HepG2 (cell line): ENCODE measurements at regions not wholly inside any gene's neighbourhood (a gene's known extent, or its start where the extent isn't known, plus 50 kb on each side); places are given as distances from the start of the nearest gene placed in this dataset.
A peak's percentile ranks its signal among the peaks of the same experiment; 100 is the strongest.

Experiments
- ATAC-seq: fragments of 200-7000 bp; cut with Tn5 transposase; 3 replicates; pipeline ENCODE4 v1.9.1; 2020; ENCODE audit warnings: mild to moderate bottlenecking, moderate library complexity
- BruUV-seq: library from RNA; stranded (reverse); fragments of 400-500 nt; replicated peaks from 2 replicates; lab custom pipeline; 2021; lab: Mats Ljungman, UMichigan
- CTCF ChIA-PET: fragments of 300-600 bp; formaldehyde crosslinking; extraction: SDS; loops from one replicate; lab custom pipeline; 2021; ENCODE audit warnings: low total read pairs, inconsistent platforms, low intra/inter-chr PET ratio; lab: Yijun Ruan, JAX
- POLR2A ChIA-PET: fragments of 350-600 bp; sonication (Branson Sonifier 250); formaldehyde crosslinking; loops from one replicate; lab custom pipeline; 2020; ENCODE audit warnings: antibody characterized with exemption, inconsistent platforms; lab: Yijun Ruan, JAX
- DNase-seq: peaks from one replicate; pipeline ENCODE4 v3.0.0-alpha.2; 2015; ENCODE audit warnings: low spot score
- FAIRE-seq: peaks from 3 replicates; lab custom pipeline; 2011; peaks lifted over from hg19 to GRCh38; lab: Jason Lieb, UNC
- H2AFZ ChIP-seq: one replicate; pipeline ENCODE4 v1.6.1; 2011; ENCODE audit warnings: low read length, inconsistent platforms
- H3K27ac ChIP-seq: fragments of 300-600 bp; 3 replicates; pipeline ENCODE4 v1.8.0; 2011; ENCODE audit warnings: mixed run types, mild to moderate bottlenecking, mixed read lengths, low read length, inconsistent platforms; ENCODE audit not compliant: insufficient read depth; ENCODE audit errors: extremely low read length
- H3K27me3 ChIP-seq, 2 experiments: fragments of 200-600 bp in 1 of 2; 2 replicates in 1 of 2; 3 replicates in 1 of 2; pipeline versions ENCODE4 v1.6.0 to v1.8.0; 2011; ENCODE audit warnings: low read length in 2 of 2, mild to moderate bottlenecking in 2 of 2, moderate library complexity in 2 of 2, inconsistent platforms in 1 of 2; ENCODE audit not compliant: insufficient read depth in 2 of 2, control insufficient read depth in 1 of 2
- H3K36me3 ChIP-seq, 2 experiments: fragments of 200-600 bp in 1 of 2; replicated peaks in 1 of 2; 2 replicates in 1 of 2; 3 replicates in 1 of 2; pipeline versions ENCODE4 v1.5.1 to v1.8.0; 2011; ENCODE audit warnings: low read length in 2 of 2, inconsistent platforms in 1 of 2; ENCODE audit not compliant: insufficient read depth in 2 of 2, control insufficient read depth in 1 of 2
- H3K4me1 ChIP-seq: 2 replicates; pipeline ENCODE4 v1.5.1; 2012; ENCODE audit warnings: low read length, inconsistent platforms; ENCODE audit not compliant: insufficient read depth
- H3K4me2 ChIP-seq: 2 replicates; pipeline ENCODE4 v1.6.0; 2011; ENCODE audit warnings: low read depth, low read length, inconsistent platforms
- H3K4me3 ChIP-seq, 3 experiments: fragments of 200-600 bp in 1 of 3; sonication (generic), shearing (Covaris generic) in 1 of 3; replicated peaks in 1 of 3; 2 replicates each; pipeline ENCODE4 v1.5.1; 2011 to 2016; ENCODE audit warnings: low read length in 3 of 3, inconsistent platforms in 2 of 3, low read depth in 2 of 3, mild to moderate bottlenecking in 2 of 3, control low read depth in 1 of 3, mixed read lengths in 1 of 3; ENCODE audit not compliant: insufficient read depth in 1 of 3
- H3K79me2 ChIP-seq: one replicate; pipeline ENCODE4 v1.6.1; 2011; ENCODE audit warnings: low read length, inconsistent platforms; ENCODE audit not compliant: insufficient read depth
- H3K9ac ChIP-seq: 2 replicates; pipeline ENCODE4 v1.6.0; 2011; ENCODE audit warnings: mild to moderate bottlenecking, low read depth, low read length, inconsistent platforms; ENCODE audit not compliant: insufficient read depth
- H3K9me3 ChIP-seq: 2 replicates; pipeline ENCODE4 v1.5.1; 2012; ENCODE audit warnings: mild to moderate bottlenecking, low read length
- H4K20me1 ChIP-seq: 2 replicates; pipeline ENCODE4 v1.6.0; 2011; ENCODE audit warnings: inconsistent platforms, mild to moderate bottlenecking, low read length, moderate library complexity; ENCODE audit not compliant: insufficient read depth
- CBX2 ChIP-seq, 2 experiments: fragments of 200-600 bp in 1 of 2; sonication (generic); formaldehyde crosslinking in 1 of 2; IDR thresholded peaks; 2 replicates each; pipeline versions ENCODE4 v1.7.0 to v1.8.1; 2018 to 2022; ENCODE audit warnings: low read depth in 2 of 2, low read length in 1 of 2, mild to moderate bottlenecking in 1 of 2, missing genetic modification reagents in 1 of 2
- EZH2 ChIP-seq: conservative IDR thresholded peaks from 2 replicates; pipeline ENCODE4 v1.6.1; 2012; ENCODE audit warnings: mild to moderate bottlenecking, low read depth, low read length, moderate library complexity
- GABPB1 ChIP-seq: IDR thresholded peaks from 2 replicates; pipeline ENCODE4 v1.6.1; 2016; ENCODE audit warnings: mild to moderate bottlenecking, missing genetic modification reagents, moderate library complexity, missing compliant biosample characterization
- HMG20A ChIP-seq: IDR thresholded peaks from 2 replicates; pipeline ENCODE4 v1.6.1; 2016; ENCODE audit warnings: borderline replicate concordance
- HNRNPK ChIP-seq: fragments of 200-400 bp; formaldehyde crosslinking; IDR thresholded peaks from 2 replicates; pipeline ENCODE4 v1.6.1; 2018; ENCODE audit warnings: low read length, low read depth, moderate library complexity, mild to moderate bottlenecking; ENCODE audit not compliant: poor library complexity, severe bottlenecking
- KDM4B ChIP-seq: sonication (generic); formaldehyde crosslinking; IDR thresholded peaks from 2 replicates; pipeline ENCODE4 v1.4.0; 2020; ENCODE audit warnings: missing genetic modification reagents
- PCBP2 ChIP-seq: fragments of 200-400 bp; formaldehyde crosslinking; optimal IDR thresholded peaks from 2 replicates; pipeline ENCODE3; 2018; ENCODE audit warnings: low read length, low read depth; ENCODE audit not compliant: poor library complexity, severe bottlenecking
- RBFOX2 ChIP-seq: fragments of 200-400 bp; formaldehyde crosslinking; IDR thresholded peaks from 2 replicates; pipeline ENCODE4 v1.6.1; 2017; ENCODE audit warnings: low read depth, mild to moderate bottlenecking, low read length
- SALL1 ChIP-seq: sonication (generic); formaldehyde crosslinking; IDR thresholded peaks from 2 replicates; pipeline ENCODE4 v1.8.0; 2022; ENCODE audit warnings: mild to moderate bottlenecking, missing genetic modification reagents
- ZBTB4 ChIP-seq: sonication (generic); formaldehyde crosslinking; IDR thresholded peaks from 2 replicates; pipeline ENCODE4 v1.4.0; 2020; ENCODE audit warnings: missing genetic modification reagents, mild to moderate bottlenecking, borderline replicate concordance
- ZBTB43 ChIP-seq: sonication (generic); formaldehyde crosslinking; conservative IDR thresholded peaks from 2 replicates; pipeline ENCODE4 v1.4.0; 2020; ENCODE audit warnings: missing genetic modification reagents
- ZFX ChIP-seq: sonication (generic); formaldehyde crosslinking; IDR thresholded peaks from 2 replicates; pipeline ENCODE4 v1.4.0; 2020; ENCODE audit warnings: mild to moderate bottlenecking, low read depth, missing genetic modification reagents, moderate library complexity
- ZNF136 ChIP-seq: sonication (generic); formaldehyde crosslinking; IDR thresholded peaks from 2 replicates; pipeline ENCODE4 v1.8.1; 2022; ENCODE audit warnings: low read depth, mild to moderate bottlenecking, moderate library complexity, missing genetic modification reagents
- ZNF274 ChIP-seq: sonication (generic); formaldehyde crosslinking; IDR thresholded peaks from 2 replicates; pipeline ENCODE4 v1.5.1; 2020; ENCODE audit warnings: mild to moderate bottlenecking, missing genetic modification reagents
- ZNF484 ChIP-seq: sonication (generic); formaldehyde crosslinking; IDR thresholded peaks from 2 replicates; pipeline ENCODE4 v1.5.1; 2020; ENCODE audit warnings: mild to moderate bottlenecking, low read depth, missing genetic modification reagents, borderline replicate concordance
- ZNF737 ChIP-seq: sonication (generic); formaldehyde crosslinking; IDR thresholded peaks from 2 replicates; pipeline ENCODE4 v1.5.0; 2020; ENCODE audit warnings: missing genetic modification reagents, mild to moderate bottlenecking, borderline replicate concordance
- ZNF780A ChIP-seq: sonication (generic); formaldehyde crosslinking; IDR thresholded peaks from 2 replicates; pipeline ENCODE4 v1.8.0; 2022; ENCODE audit warnings: mild to moderate bottlenecking, missing genetic modification reagents, moderate library complexity
- WGBS: methylation state at CpG from one replicate; pipeline ENCODE4 v1.1.6; 2017; ENCODE audit warnings: low lambda C conversion rate; 5-methylcytosine and 5-hydroxymethylcytosine counted together
- in situ Hi-C: cut with HindIII; loops from 2 replicates; pipeline ENCODE4 v1.10.0; 2017; ENCODE audit warnings: low pct_unique_long_range_greater_than_20kb; ENCODE audit not compliant: extremely low pct_ligation_motif_present
- intact Hi-C: fragments of 100-400 bp; cut with micrococcal nuclease; formaldehyde crosslinking; loops from one replicate; pipeline ENCODE4 v1.10.0; 2022; ENCODE audit not compliant: unreplicated experiment

GRCh38 chr9:96048104-96048955, 172.8 kb downstream of the ERCC6L2 start:
- ATAC-seq, result peak; percentile 76
- H3K27ac ChIP-seq, result no peak overlapping the region
- peak; percentile 56 for TF ChIP-seq ZFX
- no peak for TF ChIP-seq ZNF274 (CRISPR knock-in tag)
- TF ChIP-seq GABPB1 (CRISPR knock-in tag), result peak; percentile 16; the same call in 1 of the 2 replicates
- TF ChIP-seq KDM4B (CRISPR knock-in tag), result no peak
- 0 out of 2 replicates have a peak, but pooled peaks have one; percentile 21 for TF ChIP-seq CBX2 (IDR thresholded peaks at IDR 0.05; ENCODE audit: low read depth, low read length)
- TF ChIP-seq CBX2 (CRISPR knock-in tag; IDR thresholded peaks at IDR 0.05; ENCODE audit: low read depth), result no peak
- no peak for TF ChIP-seq ZBTB43 (CRISPR knock-in tag)
- peak; percentile 56 for TF ChIP-seq PCBP2
- TF ChIP-seq ZNF484, result no peak
- peak; percentile 49; the same call in 1 of the 2 replicates for TF ChIP-seq RBFOX2
- peak; percentile 24 for TF ChIP-seq HNRNPK
- no peak for TF ChIP-seq EZH2
- TF ChIP-seq ZNF780A (CRISPR knock-in tag), result no peak
- peak; percentile 30; the same call in 1 of the 2 replicates for TF ChIP-seq SALL1 (CRISPR knock-in tag)
- no peak for TF ChIP-seq ZNF737 (CRISPR knock-in tag)
- TF ChIP-seq HMG20A, result no peak
- no peak for TF ChIP-seq ZNF136 (CRISPR knock-in tag)
- TF ChIP-seq ZBTB4 (CRISPR knock-in tag), result no peak

More at GRCh38 chr9:96048104-96048955, 172.8 kb downstream of the ERCC6L2 start:
- FAIRE-seq (no peak), DNase-seq (peak; percentile 51)
- Histone ChIP-seq H4K20me1 (no peaks in the 10 kb centered on the region), H3K4me2 (peak overlapping the region; percentile 90), H3K36me3 (no peaks in the 10 kb centered on the region), H3K4me3 (peak overlapping the region; percentile 23 to 50 (median 33); a peak in 5 of 6 replicates), H2AFZ (peak overlapping the region; percentile 21), H3K27me3 (peaks cover 4 to 64% of the 10 kb centered on the region in 2 experiments), H3K9ac (peak overlapping the region; percentile 30; the same call in 1 of the 2 replicates), H3K4me1 (peaks cover 24% of the 10 kb centered on the region), H3K9me3 (no peaks in the 10 kb centered on the region), H3K79me2 (no peaks in the 10 kb centered on the region)
- ChIA-PET POLR2A (no interaction called here), CTCF (no interaction called here)
- 3% methylated on average over 22 of the region's 24 CpGs for WGBS
- in situ Hi-C loops (no loop called here), intact Hi-C loops (no loop called here)
- no TSS peak for BruUV-seq
